ENCODE measurements at regions not wholly inside any gene's neighbourhood (a gene's known extent, or its start where the extent isn't known, plus 50 kb on each side); places are given as distances from the start of the nearest gene placed in this dataset.

GRCh38 chr1:94675373-94675772 is 133.8 kb upstream of the F3 start:
- Histone ChIP-seq H3K4me3 (no peak overlapping the region), H3K27ac (peak overlapping the region; percentile 5 to 30), H3K4me1 (no peaks in the 10 kb centered on the region), H3K9me3 (no peaks in the 10 kb centered on the region), H3K36me3 (no peaks in the 10 kb centered on the region), H3K27me3 (no peaks in the 10 kb centered on the region)
- no peak for DNase-seq
- intact Hi-C loops (cut with DNase I; ENCODE audit: low total_unique reads) = no loop called here
- TF ChIP-seq CTCF (IDR thresholded peaks at IDR 0.05) = no peak
- no peak for TF ChIP-seq POLR2A (IDR thresholded peaks at IDR 0.05)

GRCh38 chr1:94674876-94675275 is 133.3 kb upstream of the F3 start:
- no peak for DNase-seq
- Histone ChIP-seq H3K27ac (peak overlapping the region; percentile 5 to 30), H3K36me3 (no peaks in the 10 kb centered on the region), H3K9me3 (no peaks in the 10 kb centered on the region), H3K4me3 (no peak overlapping the region), H3K4me1 (no peaks in the 10 kb centered on the region), H3K27me3 (no peaks in the 10 kb centered on the region)
- no peak for TF ChIP-seq POLR2A (IDR thresholded peaks at IDR 0.05)
- TF ChIP-seq CTCF (IDR thresholded peaks at IDR 0.05) = no peak
- intact Hi-C loops (cut with DNase I; ENCODE audit: low total_unique reads) = no loop called here

GRCh38 chr1:94672934-94673333 is 131.4 kb upstream of the F3 start:
- Histone ChIP-seq H3K9me3 (no peaks in the 10 kb centered on the region), H3K4me3 (no peak overlapping the region), H3K27ac (no peak overlapping the region), H3K4me1 (no peaks in the 10 kb centered on the region), H3K27me3 (no peaks in the 10 kb centered on the region), H3K36me3 (no peaks in the 10 kb centered on the region)
- DNase-seq = no peak
- TF ChIP-seq CTCF (IDR thresholded peaks at IDR 0.05) (no peak), POLR2A (IDR thresholded peaks at IDR 0.05) (no peak)
- intact Hi-C loops (cut with DNase I; ENCODE audit: low total_unique reads) = no loop called here

- no peaks in the 10 kb centered on the region for H3K9me3 ChIP-seq
- intact Hi-C loops (cut with DNase I; ENCODE audit: low total_unique reads) = no loop called here
Observed at GRCh38 chr1:94672001-94672400, 130.4 kb upstream of the F3 start.

GRCh38 chr1:94670273-94670672 is 128.7 kb upstream of the F3 start:
- no peaks in the 10 kb centered on the region for H3K4me1 ChIP-seq

More at GRCh38 chr1:94672001-94672400, 130.4 kb upstream of the F3 start:
- TF ChIP-seq POLR2A (IDR thresholded peaks at IDR 0.05) = no peak
- TF ChIP-seq CTCF (IDR thresholded peaks at IDR 0.05) = no peak
- Histone ChIP-seq H3K36me3 (no peaks in the 10 kb centered on the region), H3K27ac (no peak overlapping the region), H3K4me3 (no peak overlapping the region), H3K4me1 (no peaks in the 10 kb centered on the region), H3K27me3 (no peaks in the 10 kb centered on the region)
- no peak for DNase-seq

More at GRCh38 chr1:94670273-94670672, 128.7 kb upstream of the F3 start:
- intact Hi-C loops (cut with DNase I; ENCODE audit: low total_unique reads) = no loop called here
- TF ChIP-seq POLR2A (IDR thresholded peaks at IDR 0.05) (no peak), CTCF (IDR thresholded peaks at IDR 0.05) (no peak)
- no peaks in the 10 kb centered on the region for H3K9me3 ChIP-seq
- no peaks in the 10 kb centered on the region for H3K36me3 ChIP-seq
- no peak for DNase-seq
- H3K4me3 ChIP-seq = no peak overlapping the region
- no peak overlapping the region for H3K27ac ChIP-seq
- no peaks in the 10 kb centered on the region for H3K27me3 ChIP-seq
